Keratinocyte (primary cell): ENCODE measurements at regions not wholly inside any gene's neighbourhood (a gene's known extent, or its start where the extent isn't known, plus 50 kb on each side); places are given as distances from the start of the nearest gene placed in this dataset.

Experiments used
- DNase-seq: peaks from one replicate; pipeline ENCODE4 v3.0.0-alpha.2; 2011; ENCODE audit warnings: low read depth, missing footprints, low spot score
- FAIRE-seq: peaks from 2 replicates; lab custom pipeline; 2011; peaks lifted over from hg19 to GRCh38; lab: Jason Lieb, UNC
- H2AFZ ChIP-seq: 2 replicates; pipeline ENCODE4 v1.6.0; 2012; ENCODE audit warnings: low read length, control low read depth, inconsistent platforms; ENCODE audit not compliant: control insufficient read depth
- H3K27ac ChIP-seq: 2 replicates; pipeline ENCODE4 v1.5.1; 2011; ENCODE audit warnings: low read length; ENCODE audit not compliant: control insufficient read depth, insufficient read depth
- H3K27me3 ChIP-seq: 3 replicates; pipeline ENCODE4 v1.6.0; 2011; ENCODE audit warnings: low read length; ENCODE audit not compliant: control insufficient read depth, insufficient read depth; ENCODE audit errors: extremely low read depth
- H3K36me3 ChIP-seq, 2 experiments: 2 replicates in 1 of 2; 3 replicates in 1 of 2; pipeline ENCODE4 v1.5.1; 2011; ENCODE audit warnings: low read length in 2 of 2, mild to moderate bottlenecking in 1 of 2; ENCODE audit not compliant: control insufficient read depth in 2 of 2, insufficient read depth in 2 of 2; ENCODE audit errors: extremely low read depth in 1 of 2
- H3K4me1 ChIP-seq: 3 replicates; pipeline ENCODE4 v1.5.1; 2011; ENCODE audit warnings: low read length; ENCODE audit not compliant: control insufficient read depth, insufficient read depth; ENCODE audit errors: extremely low read depth
- H3K4me2 ChIP-seq: 3 replicates; pipeline ENCODE4 v1.6.0; 2011; ENCODE audit warnings: low read depth, low read length; ENCODE audit not compliant: control insufficient read depth, insufficient read depth; ENCODE audit errors: extremely low read depth
- H3K4me3 ChIP-seq, 3 experiments: fragments of 200-600 bp in 1 of 3; sonication (generic) in 1 of 3; 2 replicates in 2 of 3; 3 replicates in 1 of 3; pipeline ENCODE4 v1.5.1; 2011 to 2016; ENCODE audit warnings: low read length in 3 of 3, mild to moderate bottlenecking in 3 of 3, control low read depth in 2 of 3, inconsistent platforms in 1 of 3, low read depth in 1 of 3, mixed read lengths in 1 of 3, mixed run types in 1 of 3, moderate library complexity in 1 of 3; ENCODE audit not compliant: control insufficient read depth in 2 of 3, insufficient read depth in 2 of 3; ENCODE audit errors: extremely low read depth in 1 of 3
- H3K79me2 ChIP-seq: 2 replicates; pipeline ENCODE4 v1.6.0; 2012; ENCODE audit warnings: low read length; ENCODE audit not compliant: control insufficient read depth, insufficient read depth
- H3K9ac ChIP-seq: 3 replicates; pipeline ENCODE4 v1.6.0; 2011; ENCODE audit warnings: low read length; ENCODE audit not compliant: control insufficient read depth, insufficient read depth; ENCODE audit errors: extremely low read depth
- H3K9me1 ChIP-seq: 3 replicates; pipeline ENCODE4 v1.6.0; 2011; ENCODE audit warnings: low read length; ENCODE audit not compliant: control insufficient read depth, insufficient read depth; ENCODE audit errors: extremely low read depth
- H3K9me3 ChIP-seq: 2 replicates; pipeline ENCODE4 v1.5.1; 2012; ENCODE audit warnings: low read depth, low read length; ENCODE audit not compliant: control insufficient read depth
- H4K20me1 ChIP-seq: 3 replicates; pipeline ENCODE4 v1.6.0; 2011; ENCODE audit warnings: low read length; ENCODE audit not compliant: control insufficient read depth, insufficient read depth; ENCODE audit errors: extremely low read depth
- CTCF ChIP-seq, 3 experiments: IDR thresholded peaks in 1 of 3; conservative IDR thresholded peaks in 1 of 3; optimal IDR thresholded peaks in 1 of 3; 2 replicates in 2 of 3; 3 replicates in 1 of 3; pipeline versions ENCODE3 to v1.5.1; 2011; ENCODE audit warnings: low read length in 3 of 3, mild to moderate bottlenecking in 3 of 3, moderate library complexity in 2 of 3, control low read depth in 1 of 3, inconsistent platforms in 1 of 3; ENCODE audit not compliant: insufficient read depth in 2 of 3; ENCODE audit errors: extremely low read depth in 1 of 3
- EZH2 ChIP-seq: IDR thresholded peaks from one replicate; pipeline ENCODE4 v1.6.1; 2012; ENCODE audit warnings: inconsistent platforms, mild to moderate bottlenecking, low read length, moderate library complexity
- dilution Hi-C: fragments of 300-500 bp; cut with MboI; formaldehyde crosslinking; loops from one replicate; pipeline ENCODE4 v1.7.0; 2020; ENCODE audit warnings: low sequenced_read_pairs; ENCODE audit not compliant: extremely low pct_ligation_motif_present

- Histone ChIP-seq H4K20me1 (no peaks in the 10 kb centered on the region), H3K4me3 (no peak overlapping the region), H3K9ac (no peak overlapping the region), H3K79me2 (no peaks in the 10 kb centered on the region), H3K27me3 (no peaks in the 10 kb centered on the region), H3K4me2 (no peak overlapping the region), H3K9me1 (no peaks in the 10 kb centered on the region), H3K9me3 (no peaks in the 10 kb centered on the region), H2AFZ (no peak overlapping the region), H3K36me3 (no peaks in the 10 kb centered on the region), H3K4me1 (no peaks in the 10 kb centered on the region), H3K27ac (no peak overlapping the region)
- TF ChIP-seq EZH2 (no peak), CTCF (optimal IDR thresholded peaks at IDR 0.05 in 1 of 3, IDR thresholded peaks at IDR 0.05 in 1 of 3, conservative IDR thresholded peaks at IDR 0.05 in 1 of 3; ENCODE audit: extremely low read depth in 1 of 3, insufficient read depth in 2 of 3, low read length in 3 of 3) (no peak)
- DNase-seq, result no peak
- FAIRE-seq, result no peak
- dilution Hi-C loops, result no loop called here
Observed at GRCh38 chr12:78753058-78753457, 111.5 kb upstream of the SYT1 start.

GRCh38 chr12:78756936-78757335 lies 107.6 kb upstream of the SYT1 start:
- H3K9me1 ChIP-seq, result no peaks in the 10 kb centered on the region
- no peak overlapping the region for H3K9ac ChIP-seq
- H3K36me3 ChIP-seq, result no peaks in the 10 kb centered on the region
- no peaks in the 10 kb centered on the region for H4K20me1 ChIP-seq
- dilution Hi-C loops, result no loop called here
- DNase-seq (no peak), FAIRE-seq (no peak)
- no peaks in the 10 kb centered on the region for H3K79me2 ChIP-seq
- no peak overlapping the region for H2AFZ ChIP-seq
- H3K4me1 ChIP-seq, result peaks cover 4% of the 10 kb centered on the region
- no peak overlapping the region for H3K4me2 ChIP-seq
- no peak overlapping the region for H3K4me3 ChIP-seq
- H3K9me3 ChIP-seq, result no peaks in the 10 kb centered on the region
- H3K27ac ChIP-seq, result no peak overlapping the region
- H3K27me3 ChIP-seq, result no peaks in the 10 kb centered on the region
- TF ChIP-seq CTCF (optimal IDR thresholded peaks at IDR 0.05 in 1 of 3, IDR thresholded peaks at IDR 0.05 in 1 of 3, conservative IDR thresholded peaks at IDR 0.05 in 1 of 3; ENCODE audit: extremely low read depth in 1 of 3, insufficient read depth in 2 of 3, low read length in 3 of 3), result no peak
